Heart right ventricle (tissue), 16 donors: ENCODE measurements at regions not wholly inside any gene's neighbourhood (a gene's known extent, or its start where the extent isn't known, plus 50 kb on each side); places are given as distances from the start of the nearest gene placed in this dataset.
"Not testable (repeated sequence)": the region's sequence is repeated elsewhere in the genome, so short reads cannot be mapped to it uniquely, and the experiment has no call there.

Source experiments
- ATAC-seq, 8 donors: fragments of 200-7000 bp; cut with Tn5 transposase; one replicate each; pipeline ENCODE4 v1.9.1; 2020; ENCODE audit warnings: mild to moderate bottlenecking in 8 of 8, moderate library complexity in 8 of 8, moderate number of reproducible peaks in 1 of 8
- DNase-seq, 2 donors: peaks; one replicate each; pipeline ENCODE4 v3.0.0-alpha.2; 2020
- H3K27ac ChIP-seq, 10 donors: fragments of 200-600 bp; sonication (generic) in 2 of 10; one replicate each; pipeline versions ENCODE4 v1.5.0 to v1.8.0; 2020 to 2022; ENCODE audit warnings: mild to moderate bottlenecking in 3 of 10
- H3K27me3 ChIP-seq, 7 donors: fragments of 200-600 bp; one replicate each; pipeline ENCODE4 v1.8.0; 2021 to 2022; ENCODE audit warnings: mild to moderate bottlenecking in 2 of 7
- H3K36me3 ChIP-seq, 9 donors: fragments of 200-600 bp; sonication (generic) in 1 of 9; one replicate each; pipeline versions ENCODE4 v1.5.0 to v1.8.0; 2020 to 2022; ENCODE audit warnings: mild to moderate bottlenecking in 2 of 9
- H3K4me1 ChIP-seq, 9 donors: fragments of 200-600 bp; sonication (generic) in 1 of 9; one replicate each; pipeline versions ENCODE4 v1.5.0 to v1.8.0; 2020 to 2022; ENCODE audit warnings: mild to moderate bottlenecking in 4 of 9
- H3K4me3 ChIP-seq, 10 donors: fragments of 200-600 bp; sonication (generic) in 2 of 10; one replicate each; pipeline versions ENCODE4 v1.5.0 to v1.8.0; 2020 to 2022; ENCODE audit warnings: mild to moderate bottlenecking in 7 of 10, moderate library complexity in 2 of 10
- H3K9me3 ChIP-seq, 11 donors: fragments of 200-600 bp in 10 of 11; sonication (generic) in 2 of 11; one replicate each; pipeline versions ENCODE4 v1.5.0 to v1.8.0; 2013 to 2022; ENCODE audit warnings: mild to moderate bottlenecking in 2 of 11, control low read depth in 1 of 11, moderate library complexity in 1 of 11
- CTCF ChIP-seq, 9 donors: fragments of 200-600 bp; sonication (generic) in 2 of 9; IDR thresholded peaks; one replicate each; pipeline versions ENCODE4 v1.5.0 to v1.8.0; 2021 to 2022; ENCODE audit warnings: antibody characterized with exemption in 9 of 9, mild to moderate bottlenecking in 5 of 9, moderate library complexity in 1 of 9
- WGBS, 2 donors: extraction: QIAGEN DNeasy Blood & Tissue Kit; methylation state at CpG; one replicate each; pipeline ENCODE4 v1.1.7; 2013; ENCODE audit warnings: inconsistent platforms in 1 of 2; 5-methylcytosine and 5-hydroxymethylcytosine counted together
- intact Hi-C, 10 donors: fragments of 100-400 bp; cut with DNase I; formaldehyde crosslinking; loops; one replicate each; pipeline versions ENCODE4 v1.11.1 to v1.14.2; 2022
- donor health status: Arrhythmogenic right ventricular cardiomyopathy.
- donor health status: ischemic (EF 13 %, LVEDD 7.1; RV severe dilation, severe dysfunction).
- donor health status: healthy with polysubstance abuse.
- donor health status: DM: no; HTN: yes; CAD: no.
- donor health status: DM: no; HTN: no; CAD: no.
- donor health status: ischemic (EF 25% LVEDD 6.9; RV normal size, moderate dysfunction).
- donor health status: ischemic (EF 25% LVEDD 5.7; RV mildly dilated, moderate dysfunction).
- donor health status: healthy.
- donor health status: DM: yes; HTN: yes; CAD: no.
- donor health status: Ischemic cardiomyopathy.
- donor health status: ischemic (EF 35%, LVEDD 5.7; RV mildly dilated, moderate dysfunction).
- donor health status: nonischemic (EF 11% LVEDD 7.7; RV severe dilation, severe dysfunction).
- donor health status: DM: yes; HTN: yes; CAD: no.
- donor health status: PGD.
- donor health status: ischemic (EF 29% LVEDD 5.4; RV normal size, mild dysfunction).
- donor health status: nonischemic (EF 23%, LVEDD 6.1; RV moderate dilation, normal function).

DNA sequence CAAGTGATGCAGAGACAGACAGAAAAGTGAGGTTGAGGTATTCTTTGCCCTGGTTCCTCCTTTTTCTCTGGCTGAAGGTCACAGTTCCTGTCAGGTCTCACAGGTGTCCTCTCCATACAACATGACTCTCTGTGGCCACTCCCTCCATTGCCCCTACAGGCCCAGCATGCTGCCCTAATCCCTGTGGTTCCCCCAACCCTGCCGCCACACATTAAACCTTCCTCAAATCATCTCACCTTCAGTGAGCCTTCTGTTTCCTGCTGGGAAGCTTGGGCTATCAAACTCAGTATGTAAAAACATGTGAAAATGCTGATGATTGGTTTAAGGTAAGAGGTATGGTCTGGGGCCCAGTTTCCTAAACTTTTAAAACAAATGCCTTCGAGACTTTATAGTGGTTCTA lies 159.0 kb upstream of the E2F7 start:
- peaks cover 0 to 26% (median 0%) of the 10 kb centered on the region in 7 donors for H3K27me3 ChIP-seq
- WGBS, 2 donors: 86% methylated on average over 2 of the region's 2 CpGs
- H3K36me3 ChIP-seq: no peaks in the 10 kb centered on the region
- H3K9me3 ChIP-seq: no peaks in the 10 kb centered on the region
- no peak for TF ChIP-seq CTCF (IDR thresholded peaks at IDR 0.05)
- intact Hi-C loops: no loop called here
- DNase-seq: no peak
- H3K4me3 ChIP-seq: no peak overlapping the region
- no peak overlapping the region for H3K27ac ChIP-seq
- no peak for ATAC-seq
- peaks cover 0 to 5% (median 0%) of the 10 kb centered on the region in 9 donors for H3K4me1 ChIP-seq

GRCh38 chr12:77222336-77222735 lies 157.0 kb upstream of the E2F7 start:
- no peak for DNase-seq
- H3K4me3 ChIP-seq: no peak overlapping the region
- H3K27me3 ChIP-seq: peaks cover 0 to 11% (median 0%) of the 10 kb centered on the region in 7 donors
- H3K4me1 ChIP-seq: no peaks in the 10 kb centered on the region
- WGBS, 2 donors: 91 to 96% methylated on average over 2 of the region's 2 CpGs
- no peak overlapping the region for H3K27ac ChIP-seq
- ATAC-seq: no peak
- TF ChIP-seq CTCF (IDR thresholded peaks at IDR 0.05): no peak
- H3K36me3 ChIP-seq: no peaks in the 10 kb centered on the region
- intact Hi-C loops: no loop called here
- H3K9me3 ChIP-seq: no peaks in the 10 kb centered on the region

- intact Hi-C loops: no loop called here
Observed at GRCh38 chr12:77220586-77220985, 155.2 kb upstream of the E2F7 start.

GRCh38 chr12:77218278-77218677 lies 152.9 kb upstream of the E2F7 start:
- peaks cover 0 to 18% (median 6%) of the 10 kb centered on the region in 9 donors for H3K4me1 ChIP-seq
- intact Hi-C loops: no loop called here
- H3K4me3 ChIP-seq: no peak overlapping the region
- H3K27ac ChIP-seq: no peak overlapping the region
- H3K27me3 ChIP-seq: peaks cover 0 to 7% (median 0%) of the 10 kb centered on the region in 7 donors
- no peaks in the 10 kb centered on the region for H3K36me3 ChIP-seq
- ATAC-seq (no peak), DNase-seq (no peak)
- TF ChIP-seq CTCF (IDR thresholded peaks at IDR 0.05): no peak
- no peaks in the 10 kb centered on the region for H3K9me3 ChIP-seq
- WGBS, 2 donors: 93% methylated on average over 7 of the region's 7 CpGs

More at GRCh38 chr12:77220586-77220985, 155.2 kb upstream of the E2F7 start:
- WGBS, 2 donors: 46 to 49% methylated on average over 1 of the region's 1 CpG
- Histone ChIP-seq H3K36me3 (no peaks in the 10 kb centered on the region), H3K27ac (no peak overlapping the region), H3K4me3 (no peak overlapping the region), H3K27me3 (peaks cover 0 to 7% (median 0%) of the 10 kb centered on the region in 7 donors), H3K9me3 (no peaks in the 10 kb centered on the region), H3K4me1 (no peaks in the 10 kb centered on the region)
- no peak for ATAC-seq
- TF ChIP-seq CTCF (IDR thresholded peaks at IDR 0.05): no peak
- DNase-seq: no peak

DNA sequence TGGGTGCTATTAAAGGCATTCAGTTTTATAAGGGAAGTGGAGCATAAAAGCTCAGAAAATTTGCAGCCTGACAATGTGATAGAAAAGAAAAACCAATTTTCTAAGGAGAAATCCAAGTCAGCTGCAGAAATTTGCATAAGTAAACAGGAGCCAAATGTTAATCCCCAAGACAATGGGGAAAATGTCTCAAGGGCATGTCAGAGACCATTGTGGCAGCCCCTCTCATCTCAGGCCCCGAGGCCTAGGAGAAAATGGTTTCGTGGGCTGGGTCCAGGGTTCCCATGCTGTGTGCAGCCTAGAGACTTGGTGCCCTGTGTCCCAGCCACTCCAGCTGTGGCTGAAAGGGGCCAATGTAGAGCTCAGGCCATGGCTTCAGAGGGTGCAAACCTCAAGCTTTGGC lies 150.8 kb upstream of the E2F7 start:
- H3K4me3 ChIP-seq, intact Hi-C loops, H3K36me3 ChIP-seq, H3K27ac ChIP-seq, DNase-seq, ATAC-seq, H3K27me3 ChIP-seq: not testable (repeated sequence)
- 84 to 91% methylated on average over 2 of the region's 2 CpGs for WGBS, 2 donors
- Histone ChIP-seq H3K4me1 (peaks cover 0 to 26% (median 10%) of the 10 kb centered on the region in 9 donors), H3K9me3 (peaks cover 0 to 13% (median 6%) of the 10 kb centered on the region in 11 donors)
